ENCODE measurements at regions not wholly inside any gene's neighbourhood (a gene's known extent, or its start where the extent isn't known, plus 50 kb on each side); places are given as distances from the start of the nearest gene placed in this dataset.

DNA sequence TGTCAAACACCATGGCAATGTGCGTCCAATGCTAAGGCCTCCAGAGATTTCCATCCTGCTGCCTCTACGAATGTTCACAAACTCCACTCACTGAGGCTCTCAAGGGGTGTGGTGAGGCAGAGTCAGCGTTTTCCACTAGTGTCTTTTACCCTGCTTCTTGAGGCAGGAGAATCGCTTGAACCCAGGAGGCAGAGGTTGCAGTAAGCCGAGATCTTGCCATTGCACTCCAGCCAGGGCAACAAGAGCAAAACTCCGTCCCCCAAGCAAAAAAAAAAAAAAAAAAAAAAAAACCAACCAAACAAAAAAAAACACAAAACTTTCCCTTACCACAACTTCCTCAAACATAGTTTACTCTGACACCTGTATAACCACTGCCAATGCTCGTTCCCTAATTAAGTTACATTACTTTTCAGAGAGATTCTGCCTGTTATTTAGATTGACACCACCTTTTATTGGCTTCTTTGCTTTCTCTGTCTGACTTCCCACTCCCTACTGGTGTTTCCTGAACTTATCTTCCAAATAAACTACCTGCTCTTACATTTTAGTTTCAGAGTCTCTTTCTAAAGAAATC is 102.1 kb upstream of the ZNF746 start (continued):
- TF ChIP-seq, protein P1, sequence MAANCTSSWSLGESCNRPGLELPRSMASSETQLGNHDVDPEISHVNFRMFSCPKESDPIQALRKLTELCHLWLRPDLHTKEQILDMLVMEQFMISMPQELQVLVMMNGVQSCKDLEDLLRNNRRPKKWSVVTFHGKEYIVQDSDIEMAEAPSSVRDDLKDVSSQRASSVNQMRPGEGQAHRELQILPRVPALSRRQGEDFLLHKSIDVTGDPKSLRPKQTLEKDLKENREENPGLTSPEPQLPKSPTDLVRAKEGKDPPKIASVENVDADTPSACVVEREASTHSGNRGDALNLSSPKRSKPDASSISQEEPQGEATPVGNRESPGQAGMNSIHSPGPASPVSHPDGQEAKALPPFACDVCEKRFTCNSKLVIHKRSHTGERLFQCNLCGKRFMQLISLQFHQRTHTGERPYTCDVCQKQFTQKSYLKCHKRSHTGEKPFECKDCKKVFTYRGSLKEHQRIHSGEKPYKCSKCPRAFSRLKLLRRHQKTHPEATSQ (CRISPR knock-in tag; IDR thresholded peaks at IDR 0.05; ENCODE audit: borderline replicate concordance): no peak
- TF ChIP-seq ZNF850 (CRISPR knock-in tag; conservative IDR thresholded peaks at IDR 0.05) (no peak), ZNF280D (CRISPR knock-in tag; IDR thresholded peaks at IDR 0.05) (no peak)

GRCh38 chr7:149598721-149599308 is 101.2 kb upstream of the ZNF746 start:
- CTCF ChIA-PET (ENCODE audit: low intra/inter-chr PET ratio, low total read pairs): no interaction called here
- no peaks in the 10 kb centered on the region for H3K4me1 ChIP-seq (ENCODE audit: insufficient read depth, low read length)
- H3K36me3 ChIP-seq (replicated peaks in 1 of 2; ENCODE audit: control insufficient read depth in 1 of 2, insufficient read depth in 2 of 2, low read length in 2 of 2): peaks cover 15 to 55% of the 10 kb centered on the region in 2 experiments; a peak in 4 of 5 replicates
- in situ Hi-C loops (cut with HindIII; ENCODE audit: extremely low pct_ligation_motif_present, low pct_unique_long_range_greater_than_20kb) (no loop called here), intact Hi-C loops (cut with micrococcal nuclease; ENCODE audit: unreplicated experiment) (loop anchor here (2.0 kb wide), 1 partner anchor 14 kb away; no protein-coding TSS in a partner anchor)
- H3K79me2 ChIP-seq (ENCODE audit: insufficient read depth, low read length): no peaks in the 10 kb centered on the region
- no peak overlapping the region for H3K27ac ChIP-seq (ENCODE audit: extremely low read length, insufficient read depth, low read length)
- no peak overlapping the region for H3K4me3 ChIP-seq (replicated peaks in 1 of 3; ENCODE audit: insufficient read depth in 1 of 3, low read depth in 2 of 3, low read length in 3 of 3)
- no peak overlapping the region for H3K9ac ChIP-seq (ENCODE audit: insufficient read depth, low read depth, low read length)
- POLR2A ChIA-PET: interaction anchor here (0.8 kb wide), 1 partner anchor 27 kb away, joined by 5 read pairs; no protein-coding TSS in a partner anchor
- no TSS peak for BruUV-seq (replicated peaks)
- H3K4me2 ChIP-seq (ENCODE audit: low read depth, low read length): no peak overlapping the region
- H2AFZ ChIP-seq (ENCODE audit: low read length): no peak overlapping the region
- DNase-seq (ENCODE audit: low spot score) (peak; percentile 7), ATAC-seq (peak; percentile 84), FAIRE-seq (peak; percentile 36)
- no peaks in the 10 kb centered on the region for H3K9me3 ChIP-seq (ENCODE audit: low read length)
- no peaks in the 10 kb centered on the region for H3K27me3 ChIP-seq (ENCODE audit: control insufficient read depth in 1 of 2, insufficient read depth in 2 of 2, low read length in 2 of 2)
- no peaks in the 10 kb centered on the region for H4K20me1 ChIP-seq (ENCODE audit: insufficient read depth, low read length)
- WGBS (ENCODE audit: low lambda C conversion rate): 100% methylated on average over 1 of the region's 1 CpG
- TF ChIP-seq SOX13 (IDR thresholded peaks at IDR 0.05) (no peak), SOX13 (CRISPR knock-in tag; conservative IDR thresholded peaks at IDR 0.05 in 1 of 2, IDR thresholded peaks at IDR 0.05 in 1 of 2) (no peak), ZNF264 (CRISPR knock-in tag; IDR thresholded peaks at IDR 0.05) (no peak), ZFP91 (CRISPR knock-in tag; IDR thresholded peaks at IDR 0.05; ENCODE audit: borderline replicate concordance) (no peak)
- TF ChIP-seq, protein P2, sequence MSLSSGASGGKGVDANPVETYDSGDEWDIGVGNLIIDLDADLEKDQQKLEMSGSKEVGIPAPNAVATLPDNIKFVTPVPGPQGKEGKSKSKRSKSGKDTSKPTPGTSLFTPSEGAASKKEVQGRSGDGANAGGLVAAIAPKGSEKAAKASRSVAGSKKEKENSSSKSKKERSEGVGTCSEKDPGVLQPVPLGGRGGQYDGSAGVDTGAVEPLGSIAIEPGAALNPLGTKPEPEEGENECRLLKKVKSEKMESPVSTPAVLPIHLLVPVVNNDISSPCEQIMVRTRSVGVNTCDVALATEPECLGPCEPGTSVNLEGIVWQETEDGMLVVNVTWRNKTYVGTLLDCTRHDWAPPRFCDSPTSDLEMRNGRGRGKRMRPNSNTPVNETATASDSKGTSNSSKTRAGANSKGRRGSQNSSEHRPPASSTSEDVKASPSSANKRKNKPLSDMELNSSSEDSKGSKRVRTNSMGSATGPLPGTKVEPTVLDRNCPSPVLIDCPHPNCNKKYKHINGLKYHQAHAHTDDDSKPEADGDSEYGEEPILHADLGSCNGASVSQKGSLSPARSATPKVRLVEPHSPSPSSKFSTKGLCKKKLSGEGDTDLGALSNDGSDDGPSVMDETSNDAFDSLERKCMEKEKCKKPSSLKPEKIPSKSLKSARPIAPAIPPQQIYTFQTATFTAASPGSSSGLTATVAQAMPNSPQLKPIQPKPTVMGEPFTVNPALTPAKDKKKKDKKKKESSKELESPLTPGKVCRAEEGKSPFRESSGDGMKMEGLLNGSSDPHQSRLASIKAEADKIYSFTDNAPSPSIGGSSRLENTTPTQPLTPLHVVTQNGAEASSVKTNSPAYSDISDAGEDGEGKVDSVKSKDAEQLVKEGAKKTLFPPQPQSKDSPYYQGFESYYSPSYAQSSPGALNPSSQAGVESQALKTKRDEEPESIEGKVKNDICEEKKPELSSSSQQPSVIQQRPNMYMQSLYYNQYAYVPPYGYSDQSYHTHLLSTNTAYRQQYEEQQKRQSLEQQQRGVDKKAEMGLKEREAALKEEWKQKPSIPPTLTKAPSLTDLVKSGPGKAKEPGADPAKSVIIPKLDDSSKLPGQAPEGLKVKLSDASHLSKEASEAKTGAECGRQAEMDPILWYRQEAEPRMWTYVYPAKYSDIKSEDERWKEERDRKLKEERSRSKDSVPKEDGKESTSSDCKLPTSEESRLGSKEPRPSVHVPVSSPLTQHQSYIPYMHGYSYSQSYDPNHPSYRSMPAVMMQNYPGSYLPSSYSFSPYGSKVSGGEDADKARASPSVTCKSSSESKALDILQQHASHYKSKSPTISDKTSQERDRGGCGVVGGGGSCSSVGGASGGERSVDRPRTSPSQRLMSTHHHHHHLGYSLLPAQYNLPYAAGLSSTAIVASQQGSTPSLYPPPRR (CRISPR knock-in tag; IDR thresholded peaks at IDR 0.05; ENCODE audit: borderline replicate concordance): no peak

All from HepG2 (cell line).